Keratinocyte (primary cell): ENCODE measurements at regions not wholly inside any gene's neighbourhood (a gene's known extent, or its start where the extent isn't known, plus 50 kb on each side); places are given as distances from the start of the nearest gene placed in this dataset.

ENCODE experiments used
- EZH2 ChIP-seq: IDR thresholded peaks from one replicate; pipeline ENCODE4 v1.6.1; 2012; ENCODE audit warnings: inconsistent platforms, mild to moderate bottlenecking, low read length, moderate library complexity
- TF ChIP-seq, protein P1 (sequence below), 3 experiments: IDR thresholded peaks in 1 of 3; conservative IDR thresholded peaks in 1 of 3; optimal IDR thresholded peaks in 1 of 3; 2 replicates in 2 of 3; 3 replicates in 1 of 3; pipeline versions ENCODE3 to v1.5.1; 2011; ENCODE audit warnings: low read length in 3 of 3, mild to moderate bottlenecking in 3 of 3, moderate library complexity in 2 of 3, control low read depth in 1 of 3, inconsistent platforms in 1 of 3; ENCODE audit not compliant: insufficient read depth in 2 of 3; ENCODE audit errors: extremely low read depth in 1 of 3

DNA sequence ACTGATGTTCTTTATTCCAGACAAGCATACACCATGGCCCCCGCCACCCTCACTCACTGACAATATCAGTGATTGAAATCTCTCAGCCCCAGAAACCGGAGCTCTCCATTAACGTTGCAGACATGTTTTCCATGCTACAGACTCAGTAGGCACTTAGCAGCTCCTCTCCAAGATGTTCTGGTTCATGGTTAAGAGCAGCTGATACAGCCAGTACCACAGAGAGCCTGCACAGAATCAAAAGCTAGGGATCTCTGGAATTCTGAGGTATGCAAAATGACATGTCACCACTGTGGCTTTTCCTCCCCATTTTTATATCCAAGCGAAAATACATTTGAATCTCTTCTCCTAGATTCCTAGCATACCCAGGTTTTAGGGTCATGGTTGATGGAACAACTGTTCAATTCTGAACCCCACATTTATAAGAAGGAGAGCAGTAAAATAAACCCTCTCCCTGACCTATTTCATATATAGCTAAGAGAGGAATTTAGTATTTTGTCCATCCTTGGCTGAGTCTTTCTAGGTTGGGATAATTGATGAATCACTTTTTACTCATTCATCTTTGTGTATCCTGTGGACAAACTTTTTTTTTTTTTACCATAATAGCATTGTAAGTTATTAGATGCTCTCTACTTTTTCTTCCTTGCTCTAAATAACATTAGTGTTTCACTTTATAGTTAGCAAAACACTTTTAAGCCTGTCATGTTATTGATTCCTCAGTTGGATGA is 488.4 kb upstream of the PIK3C3 start:
- TF ChIP-seq, protein P1, sequence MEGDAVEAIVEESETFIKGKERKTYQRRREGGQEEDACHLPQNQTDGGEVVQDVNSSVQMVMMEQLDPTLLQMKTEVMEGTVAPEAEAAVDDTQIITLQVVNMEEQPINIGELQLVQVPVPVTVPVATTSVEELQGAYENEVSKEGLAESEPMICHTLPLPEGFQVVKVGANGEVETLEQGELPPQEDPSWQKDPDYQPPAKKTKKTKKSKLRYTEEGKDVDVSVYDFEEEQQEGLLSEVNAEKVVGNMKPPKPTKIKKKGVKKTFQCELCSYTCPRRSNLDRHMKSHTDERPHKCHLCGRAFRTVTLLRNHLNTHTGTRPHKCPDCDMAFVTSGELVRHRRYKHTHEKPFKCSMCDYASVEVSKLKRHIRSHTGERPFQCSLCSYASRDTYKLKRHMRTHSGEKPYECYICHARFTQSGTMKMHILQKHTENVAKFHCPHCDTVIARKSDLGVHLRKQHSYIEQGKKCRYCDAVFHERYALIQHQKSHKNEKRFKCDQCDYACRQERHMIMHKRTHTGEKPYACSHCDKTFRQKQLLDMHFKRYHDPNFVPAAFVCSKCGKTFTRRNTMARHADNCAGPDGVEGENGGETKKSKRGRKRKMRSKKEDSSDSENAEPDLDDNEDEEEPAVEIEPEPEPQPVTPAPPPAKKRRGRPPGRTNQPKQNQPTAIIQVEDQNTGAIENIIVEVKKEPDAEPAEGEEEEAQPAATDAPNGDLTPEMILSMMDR (optimal IDR thresholded peaks at IDR 0.05 in 1 of 3, IDR thresholded peaks at IDR 0.05 in 1 of 3, conservative IDR thresholded peaks at IDR 0.05 in 1 of 3; ENCODE audit: extremely low read depth in 1 of 3, insufficient read depth in 2 of 3, low read length in 3 of 3): no peak
- no peak for TF ChIP-seq EZH2
